ENCODE measurements at regions not wholly inside any gene's neighbourhood (a gene's known extent, or its start where the extent isn't known, plus 50 kb on each side); places are given as distances from the start of the nearest gene placed in this dataset.
A peak's percentile ranks its signal among the peaks of the same experiment; 100 is the strongest.

GRCh38 chrX:9339603-9340491, 125.0 kb upstream of the TBL1X start:
- no peak for FAIRE-seq
- peak; percentile 24 for DNase-seq (ENCODE audit: insufficient read length, low spot score)
- no peak for TF ChIP-seq CTCF (IDR thresholded peaks at IDR 0.05; ENCODE audit: insufficient read depth, missing control alignments)

- no peak for TF ChIP-seq CTCF (IDR thresholded peaks at IDR 0.05; ENCODE audit: insufficient read depth, missing control alignments)
- no peak for FAIRE-seq
- DNase-seq (ENCODE audit: insufficient read length, low spot score) = no peak
These were observed 124.1 kb upstream of the TBL1X start for GRCh38 chrX:9340598-9341290.

GRCh38 chrX:9341291-9342201, 123.3 kb upstream of the TBL1X start:
- FAIRE-seq = no peak
- no peak for DNase-seq (ENCODE audit: insufficient read length, low spot score)
- TF ChIP-seq CTCF (IDR thresholded peaks at IDR 0.05; ENCODE audit: insufficient read depth, missing control alignments) = no peak

- FAIRE-seq = no peak
- TF ChIP-seq CTCF (IDR thresholded peaks at IDR 0.05; ENCODE audit: insufficient read depth, missing control alignments) = no peak
- DNase-seq (ENCODE audit: insufficient read length, low spot score) = peak; percentile 33
These were observed 122.3 kb upstream of the TBL1X start for GRCh38 chrX:9342561-9343051.

GRCh38 chrX:9343971-9344370, 120.9 kb upstream of the TBL1X start:
- no peak for TF ChIP-seq CTCF (IDR thresholded peaks at IDR 0.05; ENCODE audit: insufficient read depth, missing control alignments)
- DNase-seq (ENCODE audit: insufficient read length, low spot score) (no peak), FAIRE-seq (no peak)

- DNase-seq (ENCODE audit: insufficient read length, low spot score) (no peak), FAIRE-seq (no peak)
- no peak for TF ChIP-seq CTCF (IDR thresholded peaks at IDR 0.05; ENCODE audit: insufficient read depth, missing control alignments)
These were observed 118.9 kb upstream of the TBL1X start for GRCh38 chrX:9345957-9346356.
